ENCODE measurements at regions not wholly inside any gene's neighbourhood (a gene's known extent, or its start where the extent isn't known, plus 50 kb on each side); places are given as distances from the start of the nearest gene placed in this dataset.

DNA sequence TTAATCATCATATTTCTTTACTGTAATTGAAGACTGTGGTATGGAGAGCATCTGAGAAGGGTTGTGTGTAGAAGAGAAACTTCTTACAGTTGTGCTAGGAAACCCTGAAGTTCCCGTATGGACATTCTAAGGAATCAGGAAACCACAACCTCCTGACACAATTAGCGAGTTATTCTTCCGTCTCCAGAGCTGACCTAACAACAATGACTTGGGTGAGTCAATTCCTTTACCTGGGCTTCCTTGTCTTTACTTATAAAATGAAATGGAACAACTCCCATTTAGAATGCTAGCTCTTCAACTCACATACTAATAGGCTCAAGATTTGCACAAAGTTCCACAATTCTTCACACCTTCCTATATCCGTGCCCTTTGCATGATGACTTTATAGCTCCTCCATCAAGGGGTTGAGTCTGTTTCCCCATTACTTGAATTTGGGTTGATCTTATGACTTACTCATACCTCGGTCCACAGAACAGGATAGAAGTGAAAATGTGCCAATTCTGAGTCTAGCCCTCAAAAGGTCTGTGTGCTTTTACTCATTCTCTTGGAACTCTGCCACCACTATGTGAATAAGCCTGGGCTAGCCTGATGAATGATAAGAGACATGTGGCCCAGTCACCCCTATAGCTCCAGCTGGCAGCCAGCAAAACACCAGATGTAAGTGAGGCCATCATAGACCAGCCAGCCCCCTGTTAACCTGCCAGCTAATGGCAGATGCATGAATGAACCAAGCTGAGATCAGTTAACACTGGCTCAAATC lies 459.4 kb downstream of the ETNK1 start:
- H3K27ac ChIP-seq (ENCODE audit: low read depth, low read length), result no peak overlapping the region
- H3K27me3 ChIP-seq (ENCODE audit: control insufficient read depth in 3 of 3, insufficient read depth in 3 of 3, low read length in 3 of 3), result no peaks in the 10 kb centered on the region
- no peaks in the 10 kb centered on the region for H3K4me1 ChIP-seq (ENCODE audit: control insufficient read depth in 3 of 3, insufficient read depth in 3 of 3, low read length in 3 of 3)
- H3K9me3 ChIP-seq (ENCODE audit: control insufficient read depth in 3 of 3, low read length in 3 of 3), result no peaks in the 10 kb centered on the region
- no peaks in the 10 kb centered on the region for H3K36me3 ChIP-seq (ENCODE audit: control insufficient read depth in 3 of 3, insufficient read depth in 3 of 3, low read length in 3 of 3)
- no peak overlapping the region for H3K9ac ChIP-seq (ENCODE audit: low read depth in 1 of 3, low read length in 3 of 3)
- H3K4me3 ChIP-seq (ENCODE audit: low read length in 3 of 3), result no peak overlapping the region

DNA sequence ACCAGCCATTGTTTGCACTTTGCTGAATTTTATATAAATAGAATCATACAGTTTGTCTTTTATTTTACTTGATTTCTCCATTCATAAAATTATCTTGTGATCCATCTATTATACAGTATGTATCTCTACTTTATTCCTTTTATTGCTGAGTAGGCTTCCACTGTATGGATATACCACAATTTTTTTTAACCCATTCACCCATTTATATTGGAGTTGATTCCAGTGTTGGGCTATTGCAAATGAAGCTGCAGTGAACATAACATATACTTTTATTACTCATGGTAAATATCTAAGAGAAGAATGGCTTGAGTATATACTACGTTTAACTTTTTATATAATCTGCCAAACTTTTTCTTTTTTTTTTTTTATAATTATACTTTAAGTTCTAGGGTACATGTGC lies 463.6 kb downstream of the ETNK1 start:
- no peaks in the 10 kb centered on the region for H3K4me1 ChIP-seq (ENCODE audit: control insufficient read depth in 3 of 3, insufficient read depth in 3 of 3, low read length in 3 of 3)
- H3K27ac ChIP-seq (ENCODE audit: low read depth, low read length), result no peak overlapping the region
- H3K4me3 ChIP-seq (ENCODE audit: low read length in 3 of 3), result no peak overlapping the region
- no peak overlapping the region for H3K9ac ChIP-seq (ENCODE audit: low read depth in 1 of 3, low read length in 3 of 3)
- no peaks in the 10 kb centered on the region for H3K27me3 ChIP-seq (ENCODE audit: control insufficient read depth in 3 of 3, insufficient read depth in 3 of 3, low read length in 3 of 3)
- H3K9me3 ChIP-seq (ENCODE audit: control insufficient read depth in 3 of 3, low read length in 3 of 3), result no peaks in the 10 kb centered on the region
- no peaks in the 10 kb centered on the region for H3K36me3 ChIP-seq (ENCODE audit: control insufficient read depth in 3 of 3, insufficient read depth in 3 of 3, low read length in 3 of 3)

- Histone ChIP-seq H3K27me3 (ENCODE audit: control insufficient read depth in 3 of 3, insufficient read depth in 3 of 3, low read length in 3 of 3) (no peaks in the 10 kb centered on the region), H3K36me3 (ENCODE audit: control insufficient read depth in 3 of 3, insufficient read depth in 3 of 3, low read length in 3 of 3) (no peaks in the 10 kb centered on the region), H3K4me1 (ENCODE audit: control insufficient read depth in 3 of 3, insufficient read depth in 3 of 3, low read length in 3 of 3) (no peaks in the 10 kb centered on the region), H3K9me3 (ENCODE audit: control insufficient read depth in 3 of 3, low read length in 3 of 3) (no peaks in the 10 kb centered on the region), H3K4me3 (ENCODE audit: low read length in 3 of 3) (no peak overlapping the region), H3K27ac (ENCODE audit: low read depth, low read length) (no peak overlapping the region), H3K9ac (ENCODE audit: low read depth in 1 of 3, low read length in 3 of 3) (no peak overlapping the region)
Measured at GRCh38 chr12:23093488-23093887, 468.5 kb downstream of the ETNK1 start.

DNA sequence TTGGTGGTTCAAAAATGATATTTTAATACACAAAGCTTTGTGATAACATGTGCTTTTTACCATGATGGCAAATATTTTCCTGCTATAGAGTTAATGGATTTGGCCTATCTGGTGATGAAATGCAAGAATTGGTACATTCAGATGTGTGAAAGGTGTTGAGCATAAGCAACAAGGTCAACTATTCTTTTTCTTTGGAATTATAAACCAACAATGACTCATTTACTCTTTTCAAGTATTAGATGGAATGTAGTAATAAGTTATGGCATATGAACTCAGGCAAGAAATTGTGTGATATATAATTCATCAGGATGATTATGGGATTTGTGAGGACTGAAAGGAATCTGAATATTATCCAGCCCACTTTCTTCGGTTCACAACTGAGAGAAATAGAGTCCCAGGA lies 471.4 kb downstream of the ETNK1 start:
- H3K36me3 ChIP-seq (ENCODE audit: control insufficient read depth in 3 of 3, insufficient read depth in 3 of 3, low read length in 3 of 3), result no peaks in the 10 kb centered on the region
- H3K4me3 ChIP-seq (ENCODE audit: low read length in 3 of 3), result no peak overlapping the region
- no peaks in the 10 kb centered on the region for H3K27me3 ChIP-seq (ENCODE audit: control insufficient read depth in 3 of 3, insufficient read depth in 3 of 3, low read length in 3 of 3)
- H3K9ac ChIP-seq (ENCODE audit: low read depth in 1 of 3, low read length in 3 of 3), result no peak overlapping the region
- no peaks in the 10 kb centered on the region for H3K4me1 ChIP-seq (ENCODE audit: control insufficient read depth in 3 of 3, insufficient read depth in 3 of 3, low read length in 3 of 3)
- no peaks in the 10 kb centered on the region for H3K9me3 ChIP-seq (ENCODE audit: control insufficient read depth in 3 of 3, low read length in 3 of 3)
- H3K27ac ChIP-seq (ENCODE audit: low read depth, low read length), result no peak overlapping the region

- Histone ChIP-seq H3K9ac (ENCODE audit: low read depth in 1 of 3, low read length in 3 of 3) (no peak overlapping the region), H3K36me3 (ENCODE audit: control insufficient read depth in 3 of 3, insufficient read depth in 3 of 3, low read length in 3 of 3) (no peaks in the 10 kb centered on the region), H3K4me3 (ENCODE audit: low read length in 3 of 3) (no peak overlapping the region), H3K27me3 (ENCODE audit: control insufficient read depth in 3 of 3, insufficient read depth in 3 of 3, low read length in 3 of 3) (no peaks in the 10 kb centered on the region), H3K27ac (ENCODE audit: low read depth, low read length) (no peak overlapping the region), H3K4me1 (ENCODE audit: control insufficient read depth in 3 of 3, insufficient read depth in 3 of 3, low read length in 3 of 3) (no peaks in the 10 kb centered on the region), H3K9me3 (ENCODE audit: control insufficient read depth in 3 of 3, low read length in 3 of 3) (no peaks in the 10 kb centered on the region)
Measured at GRCh38 chr12:23098110-23098509, 473.1 kb downstream of the ETNK1 start.

GRCh38 chr12:23098517-23098916 lies 473.5 kb downstream of the ETNK1 start:
- Histone ChIP-seq H3K27ac (ENCODE audit: low read depth, low read length) (no peak overlapping the region), H3K36me3 (ENCODE audit: control insufficient read depth in 3 of 3, insufficient read depth in 3 of 3, low read length in 3 of 3) (no peaks in the 10 kb centered on the region), H3K4me3 (ENCODE audit: low read length in 3 of 3) (no peak overlapping the region), H3K9ac (ENCODE audit: low read depth in 1 of 3, low read length in 3 of 3) (no peak overlapping the region), H3K4me1 (ENCODE audit: control insufficient read depth in 3 of 3, insufficient read depth in 3 of 3, low read length in 3 of 3) (no peaks in the 10 kb centered on the region), H3K27me3 (ENCODE audit: control insufficient read depth in 3 of 3, insufficient read depth in 3 of 3, low read length in 3 of 3) (no peaks in the 10 kb centered on the region), H3K9me3 (ENCODE audit: control insufficient read depth in 3 of 3, low read length in 3 of 3) (no peaks in the 10 kb centered on the region)

DNA sequence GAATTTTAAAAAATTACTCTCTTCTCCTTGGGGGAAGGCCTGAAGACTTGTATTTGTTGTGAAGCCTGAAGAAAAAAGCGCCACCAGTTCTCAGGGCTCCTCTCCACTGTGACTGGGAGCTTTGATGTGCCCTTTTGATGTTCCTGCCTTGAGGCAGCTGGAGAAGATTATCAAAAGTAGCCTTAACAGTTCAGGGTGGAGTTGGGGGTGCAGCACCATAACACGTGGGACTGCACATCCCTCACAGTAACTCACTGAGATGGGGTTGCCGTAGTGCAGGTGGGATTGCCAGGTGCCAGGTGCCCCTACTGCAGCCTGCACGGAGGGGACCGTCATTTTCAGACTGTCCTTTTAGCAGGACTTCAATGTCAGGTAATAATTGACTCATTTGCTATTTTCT lies 474.1 kb downstream of the ETNK1 start:
- Histone ChIP-seq H3K9me3 (ENCODE audit: control insufficient read depth in 3 of 3, low read length in 3 of 3) (no peaks in the 10 kb centered on the region), H3K27me3 (ENCODE audit: control insufficient read depth in 3 of 3, insufficient read depth in 3 of 3, low read length in 3 of 3) (no peaks in the 10 kb centered on the region), H3K36me3 (ENCODE audit: control insufficient read depth in 3 of 3, insufficient read depth in 3 of 3, low read length in 3 of 3) (no peaks in the 10 kb centered on the region), H3K4me1 (ENCODE audit: control insufficient read depth in 3 of 3, insufficient read depth in 3 of 3, low read length in 3 of 3) (no peaks in the 10 kb centered on the region), H3K9ac (ENCODE audit: low read depth in 1 of 3, low read length in 3 of 3) (no peak overlapping the region), H3K27ac (ENCODE audit: low read depth, low read length) (no peak overlapping the region), H3K4me3 (ENCODE audit: low read length in 3 of 3) (no peak overlapping the region)

GRCh38 chr12:23099604-23100003 lies 474.6 kb downstream of the ETNK1 start:
- Histone ChIP-seq H3K27me3 (ENCODE audit: control insufficient read depth in 3 of 3, insufficient read depth in 3 of 3, low read length in 3 of 3) (no peaks in the 10 kb centered on the region), H3K4me1 (ENCODE audit: control insufficient read depth in 3 of 3, insufficient read depth in 3 of 3, low read length in 3 of 3) (no peaks in the 10 kb centered on the region), H3K4me3 (ENCODE audit: low read length in 3 of 3) (no peak overlapping the region), H3K9ac (ENCODE audit: low read depth in 1 of 3, low read length in 3 of 3) (no peak overlapping the region), H3K27ac (ENCODE audit: low read depth, low read length) (no peak overlapping the region), H3K36me3 (ENCODE audit: control insufficient read depth in 3 of 3, insufficient read depth in 3 of 3, low read length in 3 of 3) (no peaks in the 10 kb centered on the region), H3K9me3 (ENCODE audit: control insufficient read depth in 3 of 3, low read length in 3 of 3) (no peaks in the 10 kb centered on the region)

GRCh38 chr12:23108957-23109356 lies 484.0 kb downstream of the ETNK1 start:
- Histone ChIP-seq H3K27me3 (ENCODE audit: control insufficient read depth in 3 of 3, insufficient read depth in 3 of 3, low read length in 3 of 3) (no peaks in the 10 kb centered on the region), H3K4me1 (ENCODE audit: control insufficient read depth in 3 of 3, insufficient read depth in 3 of 3, low read length in 3 of 3) (no peaks in the 10 kb centered on the region), H3K27ac (ENCODE audit: low read depth, low read length) (no peak overlapping the region), H3K36me3 (ENCODE audit: control insufficient read depth in 3 of 3, insufficient read depth in 3 of 3, low read length in 3 of 3) (no peaks in the 10 kb centered on the region), H3K9me3 (ENCODE audit: control insufficient read depth in 3 of 3, low read length in 3 of 3) (no peaks in the 10 kb centered on the region), H3K4me3 (ENCODE audit: low read length in 3 of 3) (no peak overlapping the region), H3K9ac (ENCODE audit: low read depth in 1 of 3, low read length in 3 of 3) (no peak overlapping the region)

GRCh38 chr12:23113781-23114180 lies 488.8 kb downstream of the ETNK1 start:
- Histone ChIP-seq H3K9me3 (ENCODE audit: control insufficient read depth in 3 of 3, low read length in 3 of 3) (no peaks in the 10 kb centered on the region), H3K9ac (ENCODE audit: low read depth in 1 of 3, low read length in 3 of 3) (no peak overlapping the region), H3K36me3 (ENCODE audit: control insufficient read depth in 3 of 3, insufficient read depth in 3 of 3, low read length in 3 of 3) (no peaks in the 10 kb centered on the region), H3K27me3 (ENCODE audit: control insufficient read depth in 3 of 3, insufficient read depth in 3 of 3, low read length in 3 of 3) (no peaks in the 10 kb centered on the region), H3K27ac (ENCODE audit: low read depth, low read length) (no peak overlapping the region), H3K4me1 (ENCODE audit: control insufficient read depth in 3 of 3, insufficient read depth in 3 of 3, low read length in 3 of 3) (no peaks in the 10 kb centered on the region), H3K4me3 (ENCODE audit: low read length in 3 of 3) (no peak overlapping the region)
